ENCODE measurements at regions not wholly inside any gene's neighbourhood (a gene's known extent, or its start where the extent isn't known, plus 50 kb on each side); places are given as distances from the start of the nearest gene placed in this dataset.

- TF ChIP-seq TCF7 (IDR thresholded peaks at IDR 0.05; ENCODE audit: borderline replicate concordance): no peak
Observed at GRCh38 chr4:149931431-149931830, 115.8 kb upstream of the IQCM start (continued).

- Histone ChIP-seq H3K27ac (ENCODE audit: control insufficient read depth, insufficient read depth) (no peak overlapping the region), H4K20me1 (ENCODE audit: control insufficient read depth, insufficient read depth) (no peaks in the 10 kb centered on the region), H3K79me2 (ENCODE audit: control insufficient read depth, insufficient read depth, low read length) (no peaks in the 10 kb centered on the region), H3K9me3 (replicated peaks; ENCODE audit: control insufficient read depth, insufficient read depth, low read length) (no peaks in the 10 kb centered on the region), H3K9ac (ENCODE audit: control insufficient read depth, insufficient read depth, low read length) (no peak overlapping the region), H3K4me2 (ENCODE audit: control insufficient read depth, insufficient read depth) (no peak overlapping the region), H3K4me3 (no peak overlapping the region), H2AFZ (ENCODE audit: control insufficient read depth, low read depth, low read length) (no peak overlapping the region), H3K27me3 (replicated peaks in 1 of 2; ENCODE audit: control insufficient read depth in 2 of 2, insufficient read depth in 2 of 2, low read length in 1 of 2) (no peaks in the 10 kb centered on the region), H3K36me3 (ENCODE audit: control insufficient read depth in 2 of 2, insufficient read depth in 2 of 2, low read length in 1 of 2) (no peaks in the 10 kb centered on the region), H3K4me1 (ENCODE audit: control insufficient read depth, insufficient read depth, low read length) (no peaks in the 10 kb centered on the region)
- intact Hi-C loops (cut with micrococcal nuclease; ENCODE audit: unreplicated experiment): no loop called here
- ChIA-PET SMC1A (ENCODE audit: uncharacterized antibody, unreplicated experiment) (no interaction called here), RAD21 (ENCODE audit: unreplicated experiment) (no interaction called here), POLR2A (no interaction called here), CTCF (no interaction called here)
- in situ Hi-C loops (cut with MboI): no loop called here
- ATAC-seq: no peak
- BruUV-seq (replicated peaks): no TSS peak
- FAIRE-seq: no peak
- WGBS (ENCODE audit: insufficient coverage, insufficient replicate concordance, low lambda C conversion rate, missing lambda C conversion rate): 0% methylated on average over 3 of the region's 3 CpGs
- TF ChIP-seq IKZF2 (IDR thresholded peaks at IDR 0.05) (no peak), RUNX3 (IDR thresholded peaks at IDR 0.05; ENCODE audit: low read length) (no peak), CTCF (IDR thresholded peaks at IDR 0.05 in 2 of 3, conservative IDR thresholded peaks at IDR 0.05 in 1 of 3; ENCODE audit: control insufficient read depth in 2 of 3, extremely low read depth in 1 of 3, insufficient read depth in 1 of 3, low read depth in 3 of 3, low read length in 3 of 3) (no peak), WRNIP1 (IDR thresholded peaks at IDR 0.05; ENCODE audit: borderline replicate concordance, low read depth, low read length) (no peak), ESRRA (IDR thresholded peaks at IDR 0.05; ENCODE audit: low read length) (no peak), MYB (IDR thresholded peaks at IDR 0.05; ENCODE audit: borderline replicate concordance, low read depth, low read length) (no peak), EP300 (IDR thresholded peaks at IDR 0.05; ENCODE audit: borderline replicate concordance in 1 of 2, control insufficient read depth in 1 of 2, low read depth in 2 of 2, low read length in 2 of 2) (no peak), HSF1 (IDR thresholded peaks at IDR 0.05; ENCODE audit: low read depth, low read length) (no peak), ZBED1 (IDR thresholded peaks at IDR 0.05; ENCODE audit: borderline replicate concordance) (no peak), SP1 (IDR thresholded peaks at IDR 0.05; ENCODE audit: low read depth, low read length) (no peak)
- no peak for DNase-seq (ENCODE audit: low read depth, low spot score)
Observed at GRCh38 chr4:149932188-149932587, 116.5 kb upstream of the IQCM start.

Measured in GM12878 (cell line).